ENCODE measurements at regions not wholly inside any gene's neighbourhood (a gene's known extent, or its start where the extent isn't known, plus 50 kb on each side); places are given as distances from the start of the nearest gene placed in this dataset.

GRCh38 chr13:79803296-79803695 lies 322.3 kb downstream of the NDFIP2 start:
- intact Hi-C loops (cut with DNase I; ENCODE audit: low total_unique reads): no loop called here
- TF ChIP-seq POLR2A (IDR thresholded peaks at IDR 0.05) (no peak), POLR2AphosphoS5 (IDR thresholded peaks at IDR 0.05) (no peak)
- TF ChIP-seq, protein P1, sequence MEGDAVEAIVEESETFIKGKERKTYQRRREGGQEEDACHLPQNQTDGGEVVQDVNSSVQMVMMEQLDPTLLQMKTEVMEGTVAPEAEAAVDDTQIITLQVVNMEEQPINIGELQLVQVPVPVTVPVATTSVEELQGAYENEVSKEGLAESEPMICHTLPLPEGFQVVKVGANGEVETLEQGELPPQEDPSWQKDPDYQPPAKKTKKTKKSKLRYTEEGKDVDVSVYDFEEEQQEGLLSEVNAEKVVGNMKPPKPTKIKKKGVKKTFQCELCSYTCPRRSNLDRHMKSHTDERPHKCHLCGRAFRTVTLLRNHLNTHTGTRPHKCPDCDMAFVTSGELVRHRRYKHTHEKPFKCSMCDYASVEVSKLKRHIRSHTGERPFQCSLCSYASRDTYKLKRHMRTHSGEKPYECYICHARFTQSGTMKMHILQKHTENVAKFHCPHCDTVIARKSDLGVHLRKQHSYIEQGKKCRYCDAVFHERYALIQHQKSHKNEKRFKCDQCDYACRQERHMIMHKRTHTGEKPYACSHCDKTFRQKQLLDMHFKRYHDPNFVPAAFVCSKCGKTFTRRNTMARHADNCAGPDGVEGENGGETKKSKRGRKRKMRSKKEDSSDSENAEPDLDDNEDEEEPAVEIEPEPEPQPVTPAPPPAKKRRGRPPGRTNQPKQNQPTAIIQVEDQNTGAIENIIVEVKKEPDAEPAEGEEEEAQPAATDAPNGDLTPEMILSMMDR (IDR thresholded peaks at IDR 0.05 in 8 of 11, conservative IDR thresholded peaks at IDR 0.05 in 3 of 11): no peak

DNA sequence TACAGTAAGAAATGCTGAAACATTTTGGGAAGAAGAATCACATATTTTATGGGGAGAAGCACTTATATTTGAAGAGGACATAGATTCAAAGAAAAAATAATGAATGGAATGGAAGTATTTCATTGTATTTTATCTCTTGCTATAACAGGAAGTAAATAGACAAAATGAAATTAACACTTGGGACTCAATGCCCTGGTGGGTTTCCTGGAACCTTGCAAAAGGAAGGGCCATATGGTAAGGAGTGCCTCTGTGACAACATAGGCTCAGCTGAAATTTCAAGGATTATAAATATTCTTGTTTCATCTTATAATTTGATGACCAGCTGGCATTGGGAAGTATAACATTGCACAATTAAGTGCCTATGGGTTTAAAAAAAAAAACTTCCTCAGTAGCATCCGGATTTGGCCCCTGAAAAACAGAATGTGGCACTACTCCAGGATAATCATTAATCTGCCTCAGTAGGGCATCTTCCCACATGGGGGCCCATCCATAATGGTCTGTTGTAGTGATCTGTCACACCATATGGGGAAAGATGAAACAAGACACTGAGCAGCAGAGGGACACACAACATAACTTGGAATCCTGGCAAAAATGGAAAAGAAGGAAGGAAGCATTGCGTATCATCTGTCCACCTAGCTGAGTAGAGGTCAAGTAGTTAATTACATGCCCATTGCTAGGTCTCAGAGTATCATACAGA lies 321.6 kb downstream of the NDFIP2 start:
- DNase-seq: no peak
- no peaks in the 10 kb centered on the region for H3K9me3 ChIP-seq
- H3K36me3 ChIP-seq: no peaks in the 10 kb centered on the region
- peaks cover 0 to 23% (median 16%) of the 10 kb centered on the region in 6 donors for H3K4me1 ChIP-seq
- H3K4me3 ChIP-seq: no peak overlapping the region
- H3K27me3 ChIP-seq (replicated peaks in 1 of 7): no peaks in the 10 kb centered on the region
- no peak for TF ChIP-seq POLR2A (IDR thresholded peaks at IDR 0.05)
- TF ChIP-seq, protein P1 (IDR thresholded peaks at IDR 0.05 in 8 of 11, conservative IDR thresholded peaks at IDR 0.05 in 3 of 11): no peak
- no peak for TF ChIP-seq POLR2AphosphoS5 (IDR thresholded peaks at IDR 0.05)
- WGBS, 5 donors: 21 to 53% (median 32%) methylated on average over 2 of the region's 2 CpGs
- intact Hi-C loops (cut with DNase I; ENCODE audit: low total_unique reads): no loop called here
- no peak overlapping the region for H3K27ac ChIP-seq

More at GRCh38 chr13:79803296-79803695, 322.3 kb downstream of the NDFIP2 start:
- Histone ChIP-seq H3K27me3 (replicated peaks in 1 of 7) (no peaks in the 10 kb centered on the region), H3K27ac (no peak overlapping the region), H3K9me3 (no peaks in the 10 kb centered on the region), H3K36me3 (no peaks in the 10 kb centered on the region), H3K4me1 (peaks cover 0 to 23% (median 16%) of the 10 kb centered on the region in 6 donors), H3K4me3 (no peak overlapping the region)
- no peak for DNase-seq
- WGBS, 5 donors: 69 to 83% (median 82%) methylated on average over 2 of the region's 2 CpGs

DNA sequence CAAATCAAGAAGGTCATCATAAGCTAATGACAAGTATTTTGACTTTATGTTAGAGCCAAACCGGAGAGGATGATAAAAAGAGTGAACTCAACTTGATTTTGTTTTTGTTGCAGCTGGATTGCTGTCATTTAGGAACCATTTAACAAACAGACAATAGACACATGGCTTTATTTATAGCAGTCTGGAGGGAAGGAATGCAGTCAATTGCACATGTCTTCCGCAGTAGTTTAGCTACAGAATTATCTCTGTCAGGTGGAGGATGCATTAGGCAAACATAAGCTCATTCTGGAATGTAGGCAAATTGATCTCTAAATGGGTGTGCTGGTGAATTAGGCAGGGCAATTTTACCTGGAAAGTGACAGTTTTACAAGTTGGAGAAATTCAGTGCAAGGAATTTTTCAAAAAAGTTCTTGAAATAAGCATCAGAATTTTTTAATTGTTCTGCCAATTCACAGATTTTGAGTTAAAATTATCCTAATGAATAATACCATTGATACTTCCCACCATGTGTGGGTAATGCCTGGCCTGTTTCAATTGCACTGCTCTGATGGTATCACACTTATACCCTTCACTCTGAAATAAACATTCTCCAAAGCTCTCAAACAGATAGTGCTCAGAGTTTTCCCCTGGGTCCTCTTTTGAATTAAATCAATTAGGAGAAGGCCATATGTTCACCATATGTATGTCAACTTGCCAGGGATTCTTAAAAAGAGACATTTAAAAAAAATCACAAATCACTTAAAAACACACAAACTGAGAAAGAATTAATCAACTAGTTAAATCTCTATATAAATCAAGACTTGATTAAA lies 318.3 kb downstream of the NDFIP2 start:
- TF ChIP-seq, protein P1 (IDR thresholded peaks at IDR 0.05 in 8 of 11, conservative IDR thresholded peaks at IDR 0.05 in 3 of 11): no peak
- TF ChIP-seq POLR2A (IDR thresholded peaks at IDR 0.05) (no peak), POLR2AphosphoS5 (IDR thresholded peaks at IDR 0.05) (no peak)
- 50 to 77% (median 69%) methylated on average over 2 of the region's 2 CpGs for WGBS, 5 donors
- intact Hi-C loops (cut with DNase I; ENCODE audit: low total_unique reads): no loop called here

DNA sequence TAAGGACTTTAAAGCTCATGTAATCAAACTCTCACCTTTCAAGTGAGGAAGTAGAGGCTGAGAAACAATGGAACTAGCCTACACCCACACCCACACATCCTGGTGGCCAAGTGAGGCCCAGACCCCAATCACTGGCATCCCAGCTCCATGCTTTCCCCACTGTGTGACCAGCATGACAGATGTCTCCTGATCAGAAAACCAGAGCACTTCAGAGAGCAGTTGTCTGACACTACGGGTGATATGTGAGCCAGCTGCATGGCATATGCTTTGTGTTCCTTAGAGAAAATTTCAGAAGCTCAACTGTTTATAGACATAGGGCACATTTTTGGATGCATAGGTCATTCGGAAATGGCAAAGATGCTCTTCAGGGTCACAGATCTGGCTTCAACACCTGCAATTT lies 315.2 kb downstream of the NDFIP2 start:
- no peak overlapping the region for H3K27ac ChIP-seq
- intact Hi-C loops (cut with DNase I; ENCODE audit: low total_unique reads): no loop called here
- H3K4me1 ChIP-seq: no peaks in the 10 kb centered on the region
- DNase-seq: no peak
- H3K27me3 ChIP-seq (replicated peaks in 1 of 7): no peaks in the 10 kb centered on the region
- H3K9me3 ChIP-seq: no peaks in the 10 kb centered on the region
- TF ChIP-seq, protein P1 (IDR thresholded peaks at IDR 0.05 in 8 of 11, conservative IDR thresholded peaks at IDR 0.05 in 3 of 11): no peak
- TF ChIP-seq POLR2AphosphoS5 (IDR thresholded peaks at IDR 0.05) (no peak), POLR2A (IDR thresholded peaks at IDR 0.05) (no peak)
- 82 to 92% (median 87%) methylated on average over 2 of the region's 2 CpGs for WGBS, 5 donors
- no peak overlapping the region for H3K4me3 ChIP-seq
- no peaks in the 10 kb centered on the region for H3K36me3 ChIP-seq

More for the DNA sequence above, 318.3 kb downstream of the NDFIP2 start:
- Histone ChIP-seq H3K27ac (no peak overlapping the region), H3K9me3 (no peaks in the 10 kb centered on the region), H3K4me1 (peaks cover 0 to 21% (median 16%) of the 10 kb centered on the region in 6 donors), H3K36me3 (no peaks in the 10 kb centered on the region), H3K4me3 (no peak overlapping the region), H3K27me3 (replicated peaks in 1 of 7) (no peaks in the 10 kb centered on the region)
- no peak for DNase-seq

Measured in spleen (tissue), 11 donors.